Kidney capillary endothelial cell (primary cell): ENCODE measurements at regions not wholly inside any gene's neighbourhood (a gene's known extent, or its start where the extent isn't known, plus 50 kb on each side); places are given as distances from the start of the nearest gene placed in this dataset.

ENCODE experiments used
- DNase-seq: peaks from one replicate; pipeline ENCODE4 v3.0.0-alpha.2; 2018; ENCODE audit warnings: low spot score

GRCh38 chr20:1712634-1713624 lies 55.4 kb upstream of the SIRPG start:
- no peak for DNase-seq

- no peak for DNase-seq
These were observed 54.4 kb upstream of the SIRPG start for GRCh38 chr20:1711826-1712601.

GRCh38 chr20:1711266-1711665 lies 53.7 kb upstream of the SIRPG start:
- no peak for DNase-seq

GRCh38 chr20:1710484-1710883 lies 52.9 kb upstream of the SIRPG start:
- DNase-seq, result no peak

- DNase-seq, result no peak
These were observed 50.2 kb upstream of the SIRPG start for GRCh38 chr20:1707588-1708449.
